T-helper 22 cell (primary cell): ENCODE measurements at regions not wholly inside any gene's neighbourhood (a gene's known extent, or its start where the extent isn't known, plus 50 kb on each side); places are given as distances from the start of the nearest gene placed in this dataset.

Experiments
- DNase-seq: peaks from one replicate; pipeline ENCODE4 v3.0.0-alpha.2; 2020; ENCODE audit warnings: low read depth

DNA sequence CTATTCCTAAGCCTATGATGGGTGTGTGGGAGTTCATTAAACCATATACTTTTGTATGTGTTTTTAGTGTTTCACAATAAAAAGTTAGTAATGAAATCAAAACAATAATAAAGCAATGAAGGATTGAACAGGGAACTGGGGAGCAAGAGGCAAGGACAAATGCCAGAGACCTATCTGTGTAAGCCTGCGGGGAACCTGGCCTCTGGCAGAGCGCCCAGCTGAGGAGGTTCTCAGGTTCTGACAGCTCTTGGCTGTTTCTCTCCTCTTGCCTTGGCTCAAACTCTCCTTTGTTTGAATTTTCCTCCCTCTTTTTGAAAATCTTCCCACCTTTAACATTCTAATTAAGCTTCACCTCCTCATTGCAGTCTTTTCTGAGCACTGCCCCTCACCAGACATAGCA is 200.0 kb upstream of the NCKAP5 start:
- no peak for DNase-seq

DNA sequence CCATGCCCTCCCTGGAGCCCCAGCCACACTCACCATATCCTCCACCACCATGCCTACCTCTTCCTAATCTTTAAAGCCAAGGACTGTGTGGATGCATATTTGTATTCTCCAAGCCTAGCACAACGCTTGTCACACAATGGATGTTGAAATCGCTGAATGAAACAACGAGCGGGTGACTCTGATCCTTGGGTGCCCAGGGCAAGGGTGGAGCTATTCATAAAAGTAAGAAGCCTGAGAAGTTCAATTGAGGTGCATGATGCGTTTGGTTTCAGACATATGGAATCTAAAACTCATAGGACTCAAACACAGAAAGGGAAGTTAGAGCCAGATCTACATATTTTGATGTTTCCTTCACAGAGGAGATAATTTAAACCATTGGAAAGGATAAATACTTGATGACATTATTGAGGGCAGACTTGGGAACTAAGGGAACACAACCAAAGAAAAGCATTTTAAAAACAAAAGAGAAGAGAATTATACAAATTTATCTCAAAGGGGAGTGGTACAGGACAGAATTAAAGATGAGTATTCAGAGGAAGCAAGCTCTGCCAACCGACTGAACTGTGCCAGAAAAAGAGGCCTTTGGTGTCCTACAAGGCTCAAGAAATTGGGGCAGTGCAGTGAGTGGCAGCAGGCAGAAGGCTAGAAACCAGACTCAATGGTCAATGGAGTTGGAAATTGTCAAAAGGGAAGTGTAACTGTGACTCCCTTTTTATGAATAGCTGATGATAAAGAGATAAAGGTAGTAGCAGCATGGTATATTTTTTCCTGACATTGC is 200.6 kb upstream of the NCKAP5 start:
- no peak for DNase-seq

DNA sequence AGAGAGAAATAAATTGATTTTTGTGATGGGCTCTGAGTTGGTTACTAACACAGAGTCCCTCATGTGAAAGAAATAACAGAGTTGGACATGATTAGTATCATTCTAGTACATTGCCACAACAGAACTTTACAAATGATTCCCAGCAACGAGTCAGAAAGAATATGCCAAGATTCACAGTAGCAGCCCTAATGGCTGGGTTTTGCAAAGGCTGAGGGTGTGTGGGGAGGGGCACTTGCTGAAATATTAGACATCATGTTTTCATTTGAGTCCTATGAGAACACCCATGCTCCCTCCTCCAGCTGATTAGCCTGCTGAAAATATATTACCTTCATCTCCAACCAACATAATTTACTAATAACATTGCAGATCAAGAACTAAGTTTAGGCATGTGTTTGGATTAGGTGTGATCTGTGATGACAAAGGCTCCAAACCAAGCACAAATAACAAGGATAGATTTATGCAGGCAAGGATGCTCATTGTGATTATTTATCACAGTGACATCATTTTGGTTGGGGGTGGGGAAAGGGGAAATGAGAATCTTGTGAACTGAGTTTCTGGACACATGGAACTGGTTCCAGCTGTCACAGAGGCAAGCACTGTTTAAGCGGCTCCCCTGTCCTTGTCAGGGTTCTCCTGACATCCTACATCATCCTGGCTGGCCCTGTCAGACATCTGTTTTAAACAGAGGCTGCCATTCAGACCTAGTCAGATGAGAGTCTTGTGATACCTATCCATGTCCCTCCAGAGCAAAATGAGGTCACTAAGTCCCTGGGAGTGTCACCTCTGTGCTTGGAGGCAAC is 205.8 kb upstream of the NCKAP5 start:
- no peak for DNase-seq

DNA sequence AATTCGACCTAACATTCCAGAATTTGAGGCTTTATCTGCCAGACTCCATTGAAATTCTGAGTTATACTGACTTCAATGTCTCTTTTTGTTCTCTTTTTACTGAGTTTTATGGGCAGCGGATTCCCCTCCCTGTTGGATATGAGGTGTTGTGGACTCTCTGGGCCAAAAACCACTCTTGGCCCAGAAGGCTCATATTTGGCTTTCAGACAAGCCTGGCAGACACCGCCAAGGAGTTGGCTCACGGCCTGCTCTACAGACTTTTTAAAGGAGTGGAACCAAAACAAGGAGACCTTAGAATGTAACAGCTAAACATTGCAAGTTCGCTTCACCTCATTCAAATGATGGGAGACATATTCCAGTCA is 206.4 kb upstream of the NCKAP5 start:
- DNase-seq = no peak

DNA sequence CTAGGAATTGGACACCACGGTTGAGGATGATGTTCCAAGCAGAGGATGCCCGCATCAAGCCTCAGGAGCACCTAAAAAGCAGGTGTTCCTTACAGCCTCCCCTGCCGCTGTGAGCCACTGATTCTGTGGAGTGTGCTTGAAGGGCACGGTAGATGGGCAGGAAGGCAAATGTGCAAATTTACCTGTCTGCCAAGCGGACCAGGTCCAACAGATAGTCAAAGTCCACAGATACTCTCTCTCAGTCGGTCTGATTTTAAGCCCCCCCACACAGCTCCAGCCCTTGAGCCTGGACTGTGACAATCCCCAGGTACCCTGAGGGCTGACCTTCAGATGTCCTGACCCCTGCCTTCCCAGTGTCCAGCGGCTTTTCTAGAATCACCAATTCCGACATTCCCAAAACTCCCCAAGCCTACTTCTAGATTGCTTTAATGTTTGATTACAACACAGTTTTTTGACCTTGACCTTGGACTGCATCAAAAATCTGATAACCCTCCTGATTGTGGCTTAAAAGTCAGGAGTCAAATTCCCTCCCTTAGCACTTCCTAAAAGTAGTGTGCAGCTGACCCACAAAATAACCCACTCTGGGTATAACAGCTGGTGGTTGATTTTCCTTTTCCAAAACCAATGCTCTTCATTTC is 208.8 kb upstream of the NCKAP5 start:
- no peak for DNase-seq

DNA sequence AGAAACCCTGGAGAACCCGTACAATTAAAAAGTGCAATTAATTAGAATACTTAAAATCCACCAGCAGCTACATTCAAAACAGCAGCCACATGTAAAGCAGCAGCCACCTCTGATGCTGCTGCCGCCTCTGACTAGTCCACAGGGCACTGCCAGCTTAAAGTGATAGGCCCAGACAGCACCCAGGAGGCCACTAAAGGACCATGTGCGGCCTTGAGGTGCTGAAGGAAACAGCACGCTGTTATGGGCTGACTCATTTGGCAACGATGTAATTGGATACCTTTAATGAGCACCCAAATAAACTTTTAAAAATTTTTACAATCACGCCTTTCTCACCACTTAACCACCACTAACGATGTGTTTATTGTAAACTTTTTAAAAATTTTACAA is 209.3 kb upstream of the NCKAP5 start:
- no peak for DNase-seq

DNA sequence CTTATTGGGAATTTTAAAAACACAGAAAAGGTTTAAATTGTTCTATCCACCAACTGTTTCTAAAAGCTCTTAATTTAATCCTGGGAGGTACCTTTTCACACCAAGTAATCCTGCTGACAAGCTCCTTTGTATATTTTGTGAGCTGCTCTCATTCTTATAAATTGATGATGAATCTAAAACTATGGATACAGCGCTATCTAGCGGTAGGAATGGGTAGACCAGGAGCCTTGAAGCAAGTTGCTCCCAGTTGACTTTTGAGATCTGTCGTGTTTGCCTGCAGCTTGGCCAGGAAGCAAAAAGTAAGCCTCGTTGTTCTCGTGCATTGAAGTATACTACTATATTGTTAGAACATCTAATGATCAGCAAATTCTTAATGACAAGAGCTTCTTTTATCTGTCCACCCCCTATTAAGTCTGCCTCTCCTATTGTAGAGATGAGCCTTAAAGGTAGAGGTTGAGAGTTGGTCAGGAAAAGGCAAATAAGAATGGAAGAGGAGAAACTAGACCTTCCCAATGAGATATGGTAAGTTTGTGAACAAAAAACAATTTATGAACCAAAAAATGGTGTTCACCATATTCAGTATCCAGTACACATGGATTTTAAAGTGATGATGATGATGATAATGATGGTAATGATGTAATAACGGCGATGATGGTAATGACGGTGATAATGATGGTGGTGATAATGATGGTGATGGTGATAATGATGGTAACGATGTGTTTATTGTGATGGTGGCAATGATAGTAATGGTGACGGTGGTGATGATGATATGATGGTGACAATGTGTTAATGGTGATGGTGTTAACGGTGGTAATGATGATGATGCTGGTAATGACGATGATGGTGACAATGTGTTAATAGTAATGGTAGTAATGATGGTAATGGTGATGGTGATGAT is 212.1 kb upstream of the NCKAP5 start:
- no peak for DNase-seq

DNA sequence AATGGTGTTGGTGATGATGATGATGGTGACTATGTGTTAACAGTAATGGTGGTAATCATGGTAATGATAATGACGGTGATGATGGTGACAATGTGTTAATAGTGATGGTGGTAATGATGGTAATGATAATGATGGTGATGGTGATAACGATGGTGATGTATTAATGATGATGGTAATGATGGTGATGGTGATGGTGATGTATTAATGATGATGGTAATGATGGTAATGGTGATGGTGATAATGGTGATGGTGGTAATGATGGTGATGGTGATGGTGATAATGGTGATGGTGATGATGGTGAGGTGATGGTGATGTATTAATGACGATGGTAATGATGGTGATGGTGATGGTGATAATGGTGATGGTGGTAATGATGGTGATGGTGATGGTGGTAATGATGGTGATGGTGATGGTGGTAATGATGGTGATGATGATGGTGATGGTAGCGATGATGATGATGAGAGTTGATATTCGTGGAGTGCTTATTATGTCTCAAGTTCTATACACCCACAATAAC is 212.8 kb upstream of the NCKAP5 start:
- DNase-seq = no peak

DNA sequence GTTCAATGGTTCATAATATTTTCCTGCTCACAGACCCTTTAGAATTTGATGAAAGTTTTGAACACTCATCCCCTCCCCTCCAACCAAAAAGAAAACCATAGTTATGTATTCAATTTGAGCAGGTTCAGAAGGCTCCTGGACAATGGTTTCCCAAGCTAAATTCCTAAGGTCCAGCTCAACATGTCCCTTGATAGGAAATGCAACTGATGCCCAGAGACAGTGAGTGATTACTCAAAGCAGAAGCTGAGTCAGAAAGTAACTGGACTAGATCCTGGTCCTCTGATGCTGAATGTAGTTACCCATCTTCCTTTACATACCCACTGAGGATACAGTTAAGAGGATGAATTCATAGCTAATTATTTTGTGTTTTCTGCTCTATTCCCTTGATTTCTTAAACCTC is 218.9 kb upstream of the NCKAP5 start:
- DNase-seq = no peak

DNA sequence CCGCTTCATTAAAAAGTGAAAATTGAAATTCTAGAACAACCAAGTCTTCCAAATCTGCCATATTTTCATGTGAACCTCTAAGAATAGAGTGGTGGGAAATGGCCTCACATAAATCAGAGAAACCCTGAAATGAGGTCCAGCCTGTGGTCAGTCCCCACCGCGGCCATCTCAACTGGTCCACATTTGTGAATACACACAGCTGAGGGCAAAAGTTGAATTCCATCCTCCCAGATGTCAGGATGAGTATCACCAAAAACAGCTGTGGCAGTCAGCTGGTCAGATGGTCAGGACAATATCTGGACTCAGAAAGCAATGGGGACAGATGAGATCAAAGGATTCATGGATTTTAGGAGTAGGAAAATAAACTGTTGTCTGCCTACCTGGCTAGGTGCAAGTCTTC is 219.4 kb upstream of the NCKAP5 start:
- no peak for DNase-seq

DNA sequence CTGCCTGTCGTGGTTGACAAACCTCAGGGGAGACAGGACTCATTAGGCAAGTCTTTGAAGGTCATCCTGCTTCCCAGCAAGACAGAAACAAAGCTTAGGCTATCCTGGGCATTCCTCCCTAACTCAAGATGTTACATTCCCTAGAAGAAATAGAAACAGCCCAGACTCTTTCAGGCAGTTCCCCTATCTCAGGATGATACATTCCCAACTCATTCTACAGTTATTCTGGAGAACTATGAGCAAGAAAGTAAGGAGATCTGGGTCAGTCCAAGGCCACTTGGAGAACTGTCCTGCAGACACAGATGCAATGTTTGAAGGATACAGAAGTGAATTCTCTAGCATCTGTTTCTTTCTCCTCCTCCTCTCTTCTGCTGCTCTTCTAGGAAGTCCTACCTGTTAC is 220.1 kb upstream of the NCKAP5 start:
- no peak for DNase-seq

DNA sequence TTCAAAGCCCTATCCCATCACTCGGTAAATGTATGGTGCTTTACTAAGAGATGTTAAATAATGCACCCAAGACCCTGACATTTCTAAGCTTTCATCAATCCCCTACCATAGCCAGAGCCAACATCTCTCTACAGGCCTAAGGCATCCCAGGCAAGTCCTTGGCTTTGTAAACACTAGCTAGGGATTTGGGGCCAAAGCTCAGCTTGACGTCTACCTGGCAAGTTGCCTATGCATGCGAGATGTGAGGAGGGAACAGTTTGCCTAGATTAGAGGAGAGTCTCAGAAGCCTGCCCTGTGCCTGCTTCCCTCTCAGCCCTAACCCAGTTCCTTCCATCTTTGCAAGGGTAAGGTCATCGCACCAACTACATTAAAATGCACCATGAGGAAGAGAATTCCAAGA is 221.5 kb upstream of the NCKAP5 start:
- DNase-seq = no peak

DNA sequence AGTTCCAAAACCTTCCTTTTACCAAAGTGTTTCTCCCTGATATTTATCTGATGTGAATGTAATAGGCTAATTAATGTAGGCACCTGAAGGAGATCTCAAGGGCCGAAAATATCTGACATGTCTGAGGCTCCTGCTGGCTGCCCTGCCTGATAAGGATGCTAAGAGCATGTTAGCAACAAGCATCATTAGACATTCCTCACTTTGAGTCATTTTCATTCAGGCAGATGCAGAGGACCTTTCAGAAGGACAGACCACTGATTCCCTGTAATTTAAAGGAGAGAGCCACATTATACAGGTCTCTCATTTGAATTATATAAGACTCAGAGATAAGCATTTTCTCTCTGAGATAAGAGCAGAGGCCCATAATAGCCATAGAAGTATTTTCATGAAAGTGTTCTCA is 222.4 kb upstream of the NCKAP5 start:
- no peak for DNase-seq

DNA sequence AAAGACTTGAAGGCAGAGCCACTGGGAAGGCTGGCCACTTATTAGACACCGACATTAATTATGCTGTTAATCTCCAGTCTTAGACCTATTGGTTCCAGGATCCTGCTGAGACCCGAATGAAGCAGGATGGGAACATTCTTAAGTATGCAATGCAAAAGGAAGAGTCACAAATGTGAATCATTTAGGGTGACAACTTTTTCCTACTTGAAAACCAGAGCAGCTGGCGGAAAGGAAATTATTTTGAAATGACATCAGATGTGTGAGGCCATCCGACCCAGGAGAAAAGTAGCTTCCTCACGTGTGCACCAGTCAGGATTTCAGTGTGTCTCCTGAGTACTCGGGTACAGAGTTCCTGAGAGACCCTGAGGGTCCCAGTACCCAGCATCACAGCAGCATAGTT is 222.9 kb upstream of the NCKAP5 start:
- DNase-seq = no peak

DNA sequence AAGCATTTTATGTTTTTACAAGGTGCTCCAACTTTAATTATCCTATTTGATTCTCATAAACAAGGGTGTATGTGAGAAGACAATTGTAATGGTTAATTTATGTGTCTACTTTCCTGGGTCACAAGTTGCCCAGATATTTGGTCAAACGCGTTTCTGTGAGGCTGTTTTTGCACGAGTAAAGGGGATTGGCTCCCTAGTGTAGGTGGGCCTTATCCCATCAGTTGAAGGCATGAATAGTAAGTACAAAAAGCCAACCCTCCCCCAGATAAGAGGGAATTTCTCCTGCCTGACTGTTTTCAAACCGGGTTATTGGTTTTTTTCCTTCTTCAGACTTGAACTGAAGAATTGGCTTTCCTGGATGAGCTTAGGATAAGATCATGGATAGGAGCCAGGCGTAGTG is 224.0 kb upstream of the NCKAP5 start:
- no peak for DNase-seq

DNA sequence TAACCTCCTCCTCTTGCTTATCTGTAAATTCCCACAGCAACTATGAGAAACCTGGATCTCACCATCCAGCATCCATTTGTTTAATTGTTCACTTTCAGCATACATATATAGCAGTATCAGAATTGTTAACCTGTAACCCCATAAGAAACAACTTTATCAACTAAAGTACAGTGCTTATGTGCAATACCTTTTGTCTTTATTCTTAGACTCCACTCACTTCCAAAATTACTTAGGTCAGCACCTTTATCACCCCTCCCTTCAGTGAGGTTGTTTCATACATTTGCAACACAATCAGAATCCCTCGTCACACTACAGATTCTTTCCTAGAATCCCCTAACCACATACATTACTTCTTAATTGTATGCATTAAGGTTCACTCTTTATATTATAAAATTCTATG is 225.9 kb upstream of the NCKAP5 start:
- no peak for DNase-seq

DNA sequence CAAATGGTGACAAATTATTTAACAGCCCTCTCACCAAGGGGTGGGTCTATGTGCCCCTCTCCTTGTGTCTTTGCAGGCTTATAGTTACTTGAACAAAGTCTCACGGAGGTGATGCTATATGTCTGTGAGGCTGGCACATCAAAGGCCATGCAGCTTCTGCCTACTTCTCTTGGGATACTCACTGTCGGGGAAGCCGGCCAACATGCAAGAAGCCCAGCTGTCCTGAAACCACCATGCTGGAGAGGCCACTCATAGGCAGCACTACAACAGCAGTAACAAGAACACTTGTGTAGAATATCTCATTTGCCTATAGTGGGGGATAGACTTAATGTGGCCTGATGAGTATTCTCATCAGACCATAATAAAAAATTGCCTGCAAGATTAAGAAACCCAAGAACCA is 233.7 kb upstream of the NCKAP5 start:
- no peak for DNase-seq

DNA sequence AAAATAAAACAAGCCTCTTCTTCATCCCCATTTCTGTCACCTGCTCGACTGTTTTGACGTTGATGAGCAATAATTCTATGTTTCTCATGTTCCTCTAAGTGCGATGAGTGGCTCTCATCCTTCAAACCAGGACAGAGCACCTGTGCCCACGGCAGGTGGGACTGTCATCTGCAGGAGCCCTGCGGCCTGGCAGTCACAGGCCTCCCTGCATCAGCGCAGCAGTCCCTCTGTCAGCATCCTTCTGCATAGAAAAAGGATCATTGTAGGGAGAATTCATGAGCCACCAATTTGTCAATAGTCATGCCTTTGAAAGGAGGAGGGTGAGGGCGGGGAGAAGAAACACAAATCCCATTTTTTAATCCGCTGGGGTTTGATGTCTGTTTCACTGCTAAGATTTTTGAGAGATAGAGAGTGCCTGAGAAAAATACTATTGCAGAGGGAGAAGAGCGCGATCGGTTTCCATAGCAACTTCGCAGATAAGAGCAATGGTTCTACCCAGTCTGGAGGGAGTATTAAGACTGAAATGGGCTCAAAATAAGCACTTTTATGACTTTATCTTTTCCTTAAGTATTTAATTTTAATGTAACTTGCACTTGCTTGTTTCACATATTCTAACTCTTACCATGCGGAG is 234.3 kb upstream of the NCKAP5 start:
- DNase-seq = no peak

DNA sequence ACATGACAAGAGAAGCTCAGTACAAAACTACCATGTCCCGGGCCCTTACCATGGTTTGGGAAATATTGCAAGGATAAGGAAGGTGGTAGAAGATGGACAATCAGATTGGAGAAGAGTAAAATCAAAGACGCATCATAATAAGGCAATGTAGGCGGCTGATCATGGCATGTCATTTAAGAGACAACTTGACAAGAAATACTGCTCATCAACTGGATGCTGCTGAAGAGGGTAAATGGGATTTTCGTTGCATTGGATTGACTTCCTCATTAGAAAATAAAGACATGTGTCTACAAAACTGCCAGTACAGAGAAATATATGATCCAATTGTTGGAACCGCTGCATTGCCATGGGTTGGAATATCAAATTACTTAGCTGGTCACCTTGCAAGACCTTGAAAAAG is 238.3 kb upstream of the NCKAP5 start:
- no peak for DNase-seq

DNA sequence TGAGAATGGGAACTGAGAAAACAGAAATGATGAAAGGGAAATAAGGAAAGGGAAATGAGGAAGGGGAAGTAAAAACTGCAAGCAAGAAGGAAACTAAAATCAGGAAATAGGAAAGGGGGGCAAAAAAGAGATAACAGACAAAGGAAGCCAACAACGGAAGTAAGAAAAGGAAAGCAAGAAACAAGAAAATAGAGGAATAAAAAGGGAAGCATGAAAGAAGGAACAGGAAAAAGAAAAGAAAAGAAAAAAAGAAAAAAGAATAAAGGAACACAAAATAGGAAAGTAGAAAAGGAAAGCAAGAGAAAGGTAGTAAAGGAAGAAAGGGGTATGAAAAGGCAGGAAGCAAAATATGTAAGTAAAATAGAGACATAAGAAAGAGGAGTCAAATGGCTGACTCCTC is 241.2 kb upstream of the NCKAP5 start:
- DNase-seq = no peak

DNA sequence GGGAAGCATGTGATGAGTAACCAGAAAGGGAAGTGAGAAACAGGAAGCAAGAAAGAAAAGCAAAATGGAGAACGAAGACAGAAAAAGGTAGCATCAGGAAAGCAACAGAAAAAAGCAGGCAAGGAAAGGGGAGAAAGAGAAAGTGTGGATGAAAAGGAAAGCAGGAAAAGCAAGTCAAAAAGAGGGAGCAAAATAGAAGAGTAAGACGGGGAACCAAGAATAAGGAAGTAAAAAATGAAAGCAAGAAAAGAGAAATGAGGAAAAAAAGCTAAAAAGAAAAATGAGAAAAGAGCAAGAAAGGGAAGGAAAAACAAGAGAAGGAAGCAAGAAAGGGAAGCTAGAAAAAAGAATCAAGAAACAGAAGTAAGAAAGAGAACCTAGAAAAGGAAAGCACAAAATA is 242.3 kb upstream of the NCKAP5 start:
- DNase-seq = no peak
